AML-193 (cell line): ENCODE measurements at regions not wholly inside any gene's neighbourhood (a gene's known extent, or its start where the extent isn't known, plus 50 kb on each side); places are given as distances from the start of the nearest gene placed in this dataset.
"Not testable (repeated sequence)": the region's sequence is repeated elsewhere in the genome, so short reads cannot be mapped to it uniquely, and the experiment has no call there.

Experiments used
- DNase-seq, 2 experiments: peaks; one replicate each; lab custom pipeline; 2025; lab: John Stamatoyannopoulos, UW

DNA sequence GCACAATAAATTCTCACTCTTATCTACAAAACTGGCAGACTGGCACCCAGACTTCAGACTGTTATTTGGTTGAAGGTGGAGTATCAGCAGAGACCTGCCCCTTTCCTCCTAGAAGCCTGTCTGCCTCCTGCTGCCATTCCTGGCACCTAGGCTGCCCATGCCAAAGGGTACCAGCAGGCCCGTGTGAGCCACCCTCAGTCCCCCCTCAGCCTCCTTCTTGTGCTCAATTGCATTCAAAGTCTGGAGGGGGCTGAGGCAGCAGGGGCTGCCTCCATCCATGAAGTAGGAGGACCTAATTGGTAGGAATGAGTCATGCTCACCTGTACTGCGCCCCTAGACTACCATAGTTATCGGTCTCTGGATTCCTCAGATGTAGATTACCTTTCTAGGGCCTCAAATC lies 440.9 kb upstream of the GRM3 start:
- no peak for DNase-seq

- DNase-seq = no peak
These were observed 441.9 kb upstream of the GRM3 start for GRCh38 chr7:86201767-86202166.

GRCh38 chr7:86199881-86200614 lies 443.7 kb upstream of the GRM3 start:
- no peak for DNase-seq

DNA sequence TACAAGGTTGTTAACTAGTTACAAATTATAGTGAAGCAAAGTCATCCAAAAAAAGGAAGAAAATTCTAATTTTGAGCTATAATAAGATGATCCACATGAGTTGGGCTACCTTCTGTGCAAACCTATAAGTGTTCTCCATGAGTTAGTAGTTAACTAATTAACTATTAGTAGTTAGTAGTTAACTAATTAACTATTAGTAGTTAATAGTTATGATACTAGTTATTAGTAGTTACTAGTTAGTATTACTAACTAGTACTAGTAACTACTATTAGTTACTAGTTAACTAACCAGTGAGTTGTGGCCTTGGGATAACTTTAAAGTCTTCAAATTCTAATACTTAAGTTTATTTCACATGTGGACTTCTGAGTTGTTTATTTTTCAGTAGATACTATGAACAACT lies 453.4 kb upstream of the GRM3 start:
- no peak for DNase-seq

DNA sequence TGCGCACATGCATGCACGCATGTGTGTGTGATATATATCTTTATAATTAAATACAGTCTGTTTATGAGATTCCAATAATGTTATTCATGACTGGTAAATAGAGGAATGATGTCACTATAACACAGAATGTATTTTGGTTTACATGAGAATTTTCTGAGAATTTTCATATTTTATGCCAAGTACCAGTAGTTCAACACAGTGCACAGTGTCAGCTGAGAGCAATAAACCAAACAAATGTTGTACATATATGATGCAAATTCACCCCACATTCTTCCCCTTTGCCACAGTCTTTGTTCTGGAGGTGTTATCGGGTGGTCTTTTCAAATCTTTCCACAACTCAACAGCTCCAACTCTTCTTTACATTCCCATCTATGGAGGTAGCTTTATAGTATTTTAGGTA lies 462.2 kb upstream of the GRM3 start:
- no peak for DNase-seq

GRCh38 chr7:86164827-86165226 lies 478.9 kb upstream of the GRM3 start:
- DNase-seq = no peak

- DNase-seq = no peak
These were observed 485.6 kb upstream of the GRM3 start for GRCh38 chr7:86158111-86158510.

DNA sequence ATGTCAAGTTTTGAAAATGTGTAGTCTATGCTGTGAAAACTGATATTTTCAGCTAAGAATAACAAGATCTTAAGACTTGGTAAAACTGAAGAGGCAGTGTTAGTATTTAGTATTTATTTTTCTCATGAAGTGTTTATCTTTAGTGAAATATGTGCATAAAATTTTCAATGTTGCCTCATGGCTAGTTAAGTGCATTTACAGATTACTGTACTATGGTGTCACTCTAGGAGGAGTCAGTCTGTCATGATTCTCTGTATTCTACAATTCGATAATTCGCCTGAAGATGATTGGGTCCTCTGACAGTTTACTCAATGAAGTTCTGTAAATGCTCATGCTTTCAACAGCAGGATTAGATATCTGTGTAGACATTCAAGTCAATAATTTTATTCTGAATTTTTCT lies 488.1 kb upstream of the GRM3 start:
- no peak for DNase-seq

DNA sequence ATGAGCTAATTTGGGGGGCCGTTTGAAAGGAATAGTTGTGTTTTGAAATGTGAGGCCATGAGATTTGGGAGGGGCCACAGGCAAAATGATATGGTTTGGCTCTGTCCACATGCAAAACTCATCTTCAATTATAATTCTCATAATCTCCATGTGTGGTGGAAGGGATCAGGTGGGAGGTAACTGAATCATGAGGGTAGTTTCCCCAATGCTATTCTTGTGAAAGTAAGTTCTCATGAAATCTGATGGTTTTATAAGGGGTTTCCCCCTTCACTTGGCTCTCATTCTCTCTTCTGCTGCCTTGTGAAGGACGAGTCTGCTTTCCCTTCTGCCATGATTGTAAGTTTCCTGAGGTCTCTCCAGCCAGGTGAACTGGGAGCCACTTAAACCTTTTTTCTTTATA lies 490.8 kb upstream of the GRM3 start:
- DNase-seq = no peak

DNA sequence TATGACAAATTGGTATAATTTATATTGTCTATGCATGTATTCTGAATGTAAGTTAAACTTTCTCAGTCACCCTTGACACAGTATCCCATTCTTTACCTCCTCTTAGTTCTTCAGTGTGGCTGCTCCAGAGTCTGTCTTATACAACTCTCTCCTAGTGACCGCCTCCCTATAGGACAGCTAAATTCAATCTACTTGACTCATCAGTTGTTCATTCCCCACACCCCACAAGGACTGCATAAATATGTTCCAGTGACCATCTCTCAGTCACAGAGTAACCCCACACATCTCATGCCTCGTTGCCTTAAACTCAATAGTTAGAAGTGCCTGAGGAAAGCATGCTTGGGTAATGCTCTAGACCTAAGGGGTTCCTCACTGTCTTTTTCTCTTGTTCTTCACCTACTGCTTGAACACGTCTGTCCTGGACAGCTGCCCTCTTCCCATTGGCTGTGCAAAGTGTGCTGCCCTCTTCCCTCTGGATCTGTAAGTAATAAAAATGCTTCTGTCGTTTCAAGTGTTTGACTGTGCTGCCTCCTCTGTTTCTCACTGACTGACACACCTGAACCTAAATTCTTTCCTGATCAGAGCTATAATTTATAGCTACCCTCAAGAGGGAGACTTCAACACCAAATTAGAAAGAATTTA lies 494.6 kb upstream of the GRM3 start:
- no peak for DNase-seq

GRCh38 chr7:86148501-86148900 lies 495.2 kb upstream of the GRM3 start:
- no peak for DNase-seq

DNA sequence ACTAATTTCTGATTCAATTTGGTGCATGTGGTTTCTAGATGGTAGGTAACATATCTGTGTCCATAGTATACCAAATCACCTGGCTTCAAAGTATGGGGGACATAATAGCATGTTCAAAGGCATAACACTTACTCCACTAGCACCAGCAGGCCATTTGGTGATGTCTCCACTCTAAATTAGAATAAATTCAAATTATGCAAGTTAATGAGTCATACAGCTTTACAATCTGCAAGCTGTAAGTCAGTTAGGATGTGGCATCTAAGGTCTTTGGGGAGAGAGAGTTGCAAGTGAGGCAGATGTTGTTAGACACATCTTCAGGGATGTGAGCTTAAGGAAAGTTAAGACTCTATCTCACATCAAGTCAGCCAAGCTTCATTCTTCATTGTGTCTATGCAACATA lies 506.4 kb upstream of the GRM3 start:
- DNase-seq = no peak

- DNase-seq = no peak
These were observed 513.4 kb upstream of the GRM3 start for GRCh38 chr7:86130268-86130667.

GRCh38 chr7:86123476-86123875 lies 520.2 kb upstream of the GRM3 start:
- no peak for DNase-seq

GRCh38 chr7:86094166-86094669 lies 549.5 kb upstream of the GRM3 start:
- no peak for DNase-seq

GRCh38 chr7:86091369-86091768 lies 552.3 kb upstream of the GRM3 start:
- DNase-seq = no peak

GRCh38 chr7:86089455-86089854 lies 554.3 kb upstream of the GRM3 start:
- DNase-seq = no peak

DNA sequence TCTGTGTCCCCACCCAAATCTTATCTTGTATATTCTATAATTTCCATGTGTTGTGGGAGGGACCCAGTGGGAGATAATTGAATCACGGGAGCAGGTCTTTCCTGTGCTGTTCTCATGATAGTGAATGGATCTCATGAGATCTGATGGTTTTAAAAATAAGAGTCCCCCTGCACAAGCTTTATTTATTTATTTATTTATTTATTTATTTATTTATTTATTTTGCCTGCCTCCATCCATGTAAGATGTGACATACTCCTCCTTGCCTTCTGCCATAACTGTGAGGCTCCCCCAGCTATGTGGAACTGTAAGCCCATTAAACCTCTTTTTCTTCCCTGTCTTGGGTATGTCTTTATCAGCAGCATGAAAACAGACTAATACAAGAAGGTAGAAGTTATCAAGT lies 579.1 kb upstream of the GRM3 start:
- not testable (repeated sequence) for DNase-seq

DNA sequence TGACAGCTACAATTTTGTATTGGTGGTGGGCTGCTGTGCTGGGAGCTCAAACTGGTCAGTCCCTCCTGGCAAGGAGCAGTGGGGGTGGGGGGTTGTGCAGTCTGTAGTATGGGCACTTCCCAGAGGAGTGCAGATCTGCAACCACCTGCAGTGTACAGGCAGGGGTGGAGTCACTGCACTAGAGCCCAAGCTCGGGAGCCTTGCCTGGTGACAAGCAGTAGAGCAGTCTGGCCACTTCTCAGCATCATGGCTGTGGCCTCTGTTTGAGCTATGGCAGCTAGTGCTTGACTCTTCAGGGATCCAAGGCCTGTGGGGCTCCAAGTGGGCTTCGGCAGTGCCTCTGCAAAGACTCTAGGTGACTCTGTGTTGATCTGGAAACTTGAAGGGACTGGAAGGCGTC lies 585.1 kb upstream of the GRM3 start:
- no peak for DNase-seq

DNA sequence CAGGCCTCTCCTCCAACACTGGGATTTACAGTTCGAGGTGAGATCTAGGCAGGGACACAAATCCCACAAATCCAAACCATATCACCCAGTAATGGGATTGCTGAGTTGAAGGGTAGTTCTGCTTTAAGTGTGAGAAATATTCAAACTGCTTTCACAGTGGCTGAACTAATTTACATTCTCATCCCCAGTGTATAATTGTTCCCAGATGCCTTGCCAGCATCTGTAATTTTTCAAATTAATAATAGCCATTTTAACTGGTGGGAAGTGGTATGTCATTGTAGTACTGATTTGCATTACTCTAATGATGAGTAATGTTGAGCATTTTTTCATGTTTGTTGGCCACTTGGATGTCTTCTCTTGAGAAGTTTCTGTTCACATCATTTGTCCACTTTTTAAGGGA lies 592.8 kb upstream of the GRM3 start:
- no peak for DNase-seq

GRCh38 chr7:86049910-86050309 lies 593.8 kb upstream of the GRM3 start:
- no peak for DNase-seq

DNA sequence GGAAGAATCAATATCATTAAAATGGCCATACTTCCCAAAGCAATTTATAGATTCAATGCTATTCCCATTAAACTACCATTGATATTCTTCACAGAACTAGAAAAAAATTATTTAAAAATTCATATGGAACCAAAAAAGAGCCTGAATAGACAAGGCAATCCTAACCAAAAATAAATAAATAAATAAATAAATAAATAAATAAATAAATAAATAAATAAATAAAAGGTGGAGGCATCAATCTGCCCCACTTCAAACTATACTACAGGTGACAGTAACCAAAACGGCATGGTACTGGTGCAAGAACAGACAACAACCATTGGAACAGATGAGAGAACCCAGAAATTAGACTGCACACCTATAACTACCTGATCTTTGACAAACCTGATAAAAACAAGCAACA lies 598.5 kb upstream of the GRM3 start:
- not testable (repeated sequence) for DNase-seq

GRCh38 chr7:86025807-86026206 lies 617.9 kb upstream of the GRM3 start:
- no peak for DNase-seq

- no peak for DNase-seq
These were observed 630.0 kb upstream of the GRM3 start for GRCh38 chr7:86013662-86014061.
